GM10266 (cell line): ENCODE measurements at regions not wholly inside any gene's neighbourhood (a gene's known extent, or its start where the extent isn't known, plus 50 kb on each side); places are given as distances from the start of the nearest gene placed in this dataset.

Experiments
- DNase-seq: peaks from one replicate; pipeline ENCODE4 v3.0.0; 2012; ENCODE audit errors: extremely low spot score
- CTCF ChIP-seq: IDR thresholded peaks from 2 replicates; pipeline ENCODE4 v1.5.1; 2012; ENCODE audit warnings: mild to moderate bottlenecking, low read depth; ENCODE audit not compliant: control insufficient read depth, insufficient read depth; ENCODE audit errors: missing control alignments

GRCh38 chr4:26175006-26175786 is 145.6 kb upstream of the RBPJ start:
- DNase-seq: peak; percentile 42
- TF ChIP-seq CTCF: no peak

DNA sequence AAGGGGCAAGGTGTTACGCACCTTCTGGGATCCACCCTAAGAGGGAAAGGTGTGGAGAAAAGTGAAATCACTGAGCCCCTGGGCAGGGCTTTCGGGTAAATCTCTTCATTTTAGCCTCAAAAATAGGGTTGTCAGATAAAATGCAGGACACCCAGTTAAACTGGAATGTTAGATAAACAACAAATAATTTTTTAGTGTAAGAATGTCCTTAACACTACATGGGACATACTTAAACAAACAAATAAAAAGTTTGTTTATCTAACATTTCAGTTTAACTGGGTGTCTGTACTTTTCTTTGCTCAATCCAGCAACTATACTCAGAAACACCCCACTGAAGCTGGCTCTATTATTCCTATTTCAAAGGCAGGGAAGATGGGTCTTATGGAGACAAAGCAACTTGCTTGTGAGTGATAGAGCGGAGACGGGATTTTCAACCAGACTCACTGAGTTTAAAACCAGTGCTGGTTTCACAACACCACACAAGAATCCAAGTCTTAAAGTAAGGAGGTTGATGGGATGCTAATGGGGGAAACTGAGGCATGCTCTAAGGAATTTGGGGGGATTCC is 144.8 kb upstream of the RBPJ start:
- no peak for TF ChIP-seq CTCF
- DNase-seq: no peak

DNA sequence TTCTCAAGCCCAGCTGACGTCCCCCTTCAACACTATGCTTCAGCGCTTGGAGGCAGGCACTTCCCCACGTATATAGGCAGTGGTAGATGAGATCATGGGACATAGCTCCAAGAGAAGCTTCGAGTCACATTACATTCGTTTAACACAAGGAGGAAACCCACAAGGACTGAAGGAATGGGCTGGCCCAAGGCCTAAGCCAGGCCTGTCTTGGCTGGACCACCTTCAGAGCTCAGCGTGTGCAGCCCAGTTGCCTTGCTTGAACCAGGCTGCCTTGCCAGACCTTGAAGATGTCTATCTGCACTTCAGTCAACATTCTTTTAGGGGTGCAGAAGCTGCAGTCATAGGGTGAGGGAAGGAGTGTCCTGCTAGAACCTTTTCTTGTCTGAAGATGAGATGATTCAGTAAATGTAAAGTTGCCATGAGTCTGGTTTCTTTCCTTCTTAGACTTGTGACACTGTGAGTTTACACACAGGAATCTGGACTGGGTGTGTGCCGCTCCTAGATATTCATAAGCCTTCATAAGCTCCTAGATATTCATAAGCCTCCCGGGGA is 144.1 kb upstream of the RBPJ start:
- no peak for DNase-seq
- no peak for TF ChIP-seq CTCF

DNA sequence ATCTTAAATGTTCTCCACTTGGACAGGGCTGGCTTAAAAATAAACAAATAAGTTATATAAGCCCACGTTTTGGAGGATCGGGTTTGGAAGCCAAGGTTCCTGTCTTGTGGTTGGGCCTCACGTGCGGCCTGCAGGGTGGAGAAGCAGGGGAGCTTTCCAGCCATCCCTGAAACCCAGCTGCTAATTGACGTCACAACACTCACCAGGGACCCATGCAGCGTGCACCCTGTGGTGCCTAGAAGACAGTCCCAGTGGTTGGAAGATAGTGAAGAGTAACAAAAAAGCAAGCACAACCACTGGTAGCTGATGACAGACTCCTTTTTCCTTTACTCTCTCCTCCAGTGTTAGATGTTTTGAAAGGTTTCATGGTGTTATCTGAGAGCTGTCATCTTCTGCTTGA is 142.0 kb upstream of the RBPJ start:
- TF ChIP-seq CTCF: no peak
- DNase-seq: no peak

- peak; percentile 44 for TF ChIP-seq CTCF
Observed at GRCh38 chr4:26179316-26179760, 141.5 kb upstream of the RBPJ start.

DNA sequence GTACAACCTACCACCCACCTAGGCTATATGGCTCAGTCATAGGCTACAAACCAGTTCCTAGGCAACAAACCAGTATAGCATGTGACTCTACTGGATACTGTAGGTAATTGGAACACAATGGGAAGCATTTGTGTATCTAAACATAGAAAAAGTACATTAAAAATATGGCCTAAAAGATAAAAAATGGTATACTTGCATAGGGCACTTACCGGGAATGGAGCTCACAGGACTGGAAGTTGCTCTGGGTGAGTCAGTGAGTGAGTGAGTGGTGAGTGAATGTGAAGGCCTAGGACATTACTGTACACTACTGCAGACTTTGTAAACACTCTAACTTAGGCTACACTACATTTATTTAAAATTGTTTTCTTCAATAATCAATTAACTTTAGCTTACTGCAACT is 139.2 kb upstream of the RBPJ start:
- TF ChIP-seq CTCF: no peak
- no peak for DNase-seq

More at GRCh38 chr4:26179316-26179760, 141.5 kb upstream of the RBPJ start:
- DNase-seq: peak; percentile 40

DNA sequence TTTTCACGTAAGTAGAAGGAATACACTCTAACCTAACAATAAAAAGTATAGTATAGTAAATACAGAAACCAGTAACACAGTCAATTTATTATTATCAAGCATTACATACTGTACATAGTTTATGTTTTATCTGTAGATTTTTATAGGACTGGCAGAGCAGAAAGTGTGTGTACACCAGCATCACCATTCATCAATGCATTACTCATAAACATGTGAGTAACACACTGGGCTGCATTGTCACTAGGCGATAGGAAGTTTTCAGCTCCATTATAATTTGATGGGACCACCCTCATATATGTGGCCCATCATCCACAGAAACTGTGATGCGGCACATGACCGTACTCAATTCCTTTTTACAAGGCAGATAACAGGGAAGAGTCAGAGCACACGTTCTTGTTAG is 137.8 kb upstream of the RBPJ start:
- no peak for TF ChIP-seq CTCF
- DNase-seq: no peak
